HepG2 (cell line): ENCODE measurements at regions not wholly inside any gene's neighbourhood (a gene's known extent, or its start where the extent isn't known, plus 50 kb on each side); places are given as distances from the start of the nearest gene placed in this dataset.

ENCODE experiments used
- ADNP ChIP-seq: sonication (generic); formaldehyde crosslinking; IDR thresholded peaks from 2 replicates; pipeline ENCODE4 v1.4.0; 2020; ENCODE audit warnings: missing genetic modification reagents
- ATF4 ChIP-seq, 2 experiments: fragments of 450-650 bp in 1 of 2; sonication (generic) in 1 of 2; formaldehyde crosslinking; IDR thresholded peaks; 2 replicates each; pipeline versions ENCODE4 v1.5.0 to v1.8.0; 2020 to 2022; ENCODE audit warnings: mild to moderate bottlenecking in 1 of 2, missing genetic modification reagents in 1 of 2
- CEBPB ChIP-seq: IDR thresholded peaks from 2 replicates; pipeline ENCODE4 v1.6.1; 2011; ENCODE audit warnings: low read depth, low read length, improper control_type of control experiment, borderline replicate concordance
- CTCF ChIP-seq: sonication (generic); formaldehyde crosslinking; IDR thresholded peaks from 2 replicates; pipeline ENCODE4 v1.5.0; 2020; ENCODE audit warnings: mild to moderate bottlenecking, missing genetic modification reagents, moderate library complexity
- DBP ChIP-seq: sonication (generic); formaldehyde crosslinking; IDR thresholded peaks from 2 replicates; pipeline ENCODE4 v1.4.0; 2020; ENCODE audit warnings: missing genetic modification reagents; ENCODE audit errors: not compliant biosample characterization
- DDIT3 ChIP-seq: sonication (generic); formaldehyde crosslinking; IDR thresholded peaks from 2 replicates; pipeline ENCODE4 v1.4.0; 2020; ENCODE audit warnings: mild to moderate bottlenecking, missing genetic modification reagents
- EHMT2 ChIP-seq: fragments of 200-600 bp; sonication (generic); IDR thresholded peaks from 2 replicates; pipeline ENCODE4 v1.7.0; 2017; ENCODE audit warnings: antibody characterized with exemption, low read depth, low read length, borderline replicate concordance
- ERF ChIP-seq: IDR thresholded peaks from 2 replicates; pipeline ENCODE4 v1.6.1; 2018; ENCODE audit warnings: missing biosample characterization, missing genetic modification reagents
- GATAD2A ChIP-seq: IDR thresholded peaks from 2 replicates; pipeline ENCODE4 v1.6.1; 2016
- GPBP1L1 ChIP-seq: sonication (generic); formaldehyde crosslinking; IDR thresholded peaks from 2 replicates; pipeline ENCODE4 v1.5.0; 2020; ENCODE audit warnings: mild to moderate bottlenecking, missing genetic modification reagents
- KDM3A ChIP-seq: IDR thresholded peaks from 2 replicates; pipeline ENCODE4 v1.6.1; 2018; ENCODE audit warnings: low read depth, missing compliant biosample characterization
- ONECUT2 ChIP-seq: sonication (generic); formaldehyde crosslinking; IDR thresholded peaks from 2 replicates; pipeline ENCODE4 v1.4.0; 2020; ENCODE audit warnings: missing genetic modification reagents
- SKIL ChIP-seq: sonication (generic); formaldehyde crosslinking; IDR thresholded peaks from 2 replicates; pipeline ENCODE4 v1.8.0; 2022; ENCODE audit warnings: missing genetic modification reagents, mild to moderate bottlenecking, moderate library complexity, borderline replicate concordance
- SMC3 ChIP-seq: IDR thresholded peaks from 2 replicates; pipeline ENCODE4 v1.6.1; 2011; ENCODE audit warnings: low read length, improper control_type of control experiment
- SNAI1 ChIP-seq: sonication (generic); formaldehyde crosslinking; IDR thresholded peaks from 2 replicates; pipeline ENCODE4 v1.5.0; 2020; ENCODE audit warnings: mild to moderate bottlenecking, missing genetic modification reagents, borderline replicate concordance
- TP53 ChIP-seq: sonication (generic); formaldehyde crosslinking; conservative IDR thresholded peaks from 2 replicates; pipeline ENCODE4 v1.4.0; 2020; ENCODE audit warnings: missing genetic modification reagents
- ZBTB34 ChIP-seq: sonication (generic); formaldehyde crosslinking; IDR thresholded peaks from 2 replicates; pipeline ENCODE4 v1.8.0; 2022; ENCODE audit warnings: mild to moderate bottlenecking, missing genetic modification reagents
- ZNF619 ChIP-seq: sonication (generic); formaldehyde crosslinking; IDR thresholded peaks from 2 replicates; pipeline ENCODE4 v1.4.0; 2020; ENCODE audit warnings: mild to moderate bottlenecking, missing genetic modification reagents
- ZNF629 ChIP-seq: sonication (generic); formaldehyde crosslinking; conservative IDR thresholded peaks from 2 replicates; pipeline ENCODE4 v1.5.0; 2020; ENCODE audit warnings: missing genetic modification reagents
- ZNF691 ChIP-seq: sonication (generic); formaldehyde crosslinking; IDR thresholded peaks from 2 replicates; pipeline ENCODE4 v1.4.0; 2020; ENCODE audit warnings: missing genetic modification reagents, low read depth, mild to moderate bottlenecking, borderline replicate concordance

GRCh38 chr7:115707258-115708012 lies 323.1 kb downstream of the TFEC start (continued):
- TF ChIP-seq SKIL (CRISPR knock-in tag), result no peak
- TF ChIP-seq SMC3, result peak; percentile 58
- 0 out of 2 replicates have a peak, but pooled peaks have one; percentile 64 for TF ChIP-seq DDIT3
- no peak for TF ChIP-seq ONECUT2 (CRISPR knock-in tag)
- no peak for TF ChIP-seq KDM3A (CRISPR knock-in tag)
- no peak for TF ChIP-seq ZNF629 (CRISPR knock-in tag)
- no peak for TF ChIP-seq GPBP1L1 (CRISPR knock-in tag)
- no peak for TF ChIP-seq TP53
- TF ChIP-seq ZNF619 (CRISPR knock-in tag), result no peak
- no peak for TF ChIP-seq GATAD2A
- no peak for TF ChIP-seq DBP (CRISPR knock-in tag)
- TF ChIP-seq ERF (CRISPR knock-in tag), result no peak
- TF ChIP-seq ZNF691 (CRISPR knock-in tag), result no peak
- no peak for TF ChIP-seq ADNP (CRISPR knock-in tag)
- TF ChIP-seq ZBTB34 (CRISPR knock-in tag), result no peak
- TF ChIP-seq SNAI1 (CRISPR knock-in tag), result no peak
- peak; percentile 66 for TF ChIP-seq CEBPB
- no peak for TF ChIP-seq EHMT2
- TF ChIP-seq ATF4 (CRISPR knock-in tag; IDR thresholded peaks at IDR 0.05), result peak in 1 of 2 experiments; percentile 97; a peak in 2 of 4 replicates
- TF ChIP-seq CTCF (CRISPR knock-in tag), result peak; percentile 67
